ENCODE measurements at regions not wholly inside any gene's neighbourhood (a gene's known extent, or its start where the extent isn't known, plus 50 kb on each side); places are given as distances from the start of the nearest gene placed in this dataset.
A peak's percentile ranks its signal among the peaks of the same experiment; 100 is the strongest.

GRCh38 chrX:15191830-15192229, 78.1 kb downstream of the ASB9 start:
- DNase-seq = no peak

- DNase-seq = no peak
Measured at GRCh38 chrX:15188039-15188438, 81.8 kb downstream of the ASB9 start.

GRCh38 chrX:15177316-15177715, 92.6 kb downstream of the ASB9 start:
- no peak for DNase-seq

GRCh38 chrX:15173411-15173810, 96.5 kb downstream of the ASB9 start:
- no peak for DNase-seq

- no peak for DNase-seq
Measured at GRCh38 chrX:15170927-15171326, 99.0 kb downstream of the ASB9 start.

GRCh38 chrX:15167826-15168225, 102.1 kb downstream of the ASB9 start:
- no peak for DNase-seq

- no peak for DNase-seq
Measured at GRCh38 chrX:15165832-15166231, 104.1 kb downstream of the ASB9 start.

- DNase-seq = no peak
Measured at GRCh38 chrX:15163131-15163530, 106.8 kb downstream of the ASB9 start.

GRCh38 chrX:15160558-15161095, 109.3 kb downstream of the ASB9 start:
- DNase-seq = no peak

- no peak for DNase-seq
Measured at GRCh38 chrX:15158736-15159406, 111.0 kb downstream of the ASB9 start.

- DNase-seq = no peak
Measured at GRCh38 chrX:15158350-15158735, 111.5 kb downstream of the ASB9 start.

- no peak for DNase-seq
Measured at GRCh38 chrX:15157624-15158023, 112.3 kb downstream of the ASB9 start.

GRCh38 chrX:15151267-15152186, 118.4 kb downstream of the ASB9 start:
- DNase-seq = no peak

- no peak for DNase-seq
Measured at GRCh38 chrX:15150586-15150985, 119.3 kb downstream of the ASB9 start.

- DNase-seq = no peak
Measured at GRCh38 chrX:15146515-15146914, 123.4 kb downstream of the ASB9 start.

GRCh38 chrX:15143825-15144121, 126.1 kb downstream of the ASB9 start:
- no peak for DNase-seq

GRCh38 chrX:15143050-15143824, 126.6 kb downstream of the ASB9 start:
- DNase-seq = peak; percentile 46

GRCh38 chrX:15142084-15142715, 127.7 kb downstream of the ASB9 start:
- no peak for DNase-seq

- DNase-seq = no peak
Measured at GRCh38 chrX:15136795-15137194, 133.1 kb downstream of the ASB9 start.

- DNase-seq = no peak
Measured at GRCh38 chrX:15129412-15129811, 140.5 kb downstream of the ASB9 start.

GRCh38 chrX:15128861-15129260, 141.0 kb downstream of the ASB9 start:
- DNase-seq = no peak

GRCh38 chrX:15127010-15127409, 142.9 kb downstream of the ASB9 start:
- no peak for DNase-seq

GRCh38 chrX:15116900-15117299, 153.0 kb downstream of the ASB9 start:
- no peak for DNase-seq
